ENCODE measurements at regions not wholly inside any gene's neighbourhood (a gene's known extent, or its start where the extent isn't known, plus 50 kb on each side); places are given as distances from the start of the nearest gene placed in this dataset.

GRCh38 chr11:115656669-115657068 is 152.5 kb upstream of the CADM1 start:
- Histone ChIP-seq H3K27ac (no peak overlapping the region), H3K27me3 (peaks cover 10% of the 10 kb centered on the region), H3K4me3 (no peak overlapping the region), H3K36me3 (replicated peaks in 1 of 2) (no peaks in the 10 kb centered on the region), H3K4me1 (replicated peaks in 1 of 2) (no peaks in the 10 kb centered on the region), H3K9me3 (replicated peaks in 1 of 3) (no peaks in the 10 kb centered on the region)
- 73 to 98% (median 86%) methylated on average over 5 to 6 of the region's 6 CpGs for WGBS, 4 donors
- intact Hi-C loops (cut with DNase I) = no loop called here
- DNase-seq = no peak
- TF ChIP-seq POLR2A (IDR thresholded peaks at IDR 0.05) (no peak), CTCF (IDR thresholded peaks at IDR 0.05) (no peak)

- TF ChIP-seq POLR2A (IDR thresholded peaks at IDR 0.05) (no peak), CTCF (IDR thresholded peaks at IDR 0.05) (no peak)
- no peak overlapping the region for H3K4me3 ChIP-seq
- H3K9me3 ChIP-seq (replicated peaks in 1 of 3) = no peaks in the 10 kb centered on the region
- intact Hi-C loops (cut with DNase I) = no loop called here
- no peak overlapping the region for H3K27ac ChIP-seq
- no peak for DNase-seq
- no peaks in the 10 kb centered on the region for H3K4me1 ChIP-seq (replicated peaks in 1 of 2)
- no peaks in the 10 kb centered on the region for H3K36me3 ChIP-seq (replicated peaks in 1 of 2)
- H3K27me3 ChIP-seq = peaks cover 10% of the 10 kb centered on the region
These were observed 151.8 kb upstream of the CADM1 start for GRCh38 chr11:115656041-115656440.

GRCh38 chr11:115654792-115655191 is 150.6 kb upstream of the CADM1 start:
- Histone ChIP-seq H3K36me3 (replicated peaks in 1 of 2) (no peaks in the 10 kb centered on the region), H3K27ac (no peak overlapping the region), H3K4me1 (replicated peaks in 1 of 2) (no peaks in the 10 kb centered on the region), H3K9me3 (replicated peaks in 1 of 3) (no peaks in the 10 kb centered on the region), H3K27me3 (peaks cover under 1% of the 10 kb centered on the region), H3K4me3 (no peak overlapping the region)
- DNase-seq = no peak
- WGBS, 4 donors = 85 to 91% (median 89%) methylated on average over 4 of the region's 4 CpGs
- TF ChIP-seq CTCF (IDR thresholded peaks at IDR 0.05) (no peak), POLR2A (IDR thresholded peaks at IDR 0.05) (no peak)
- intact Hi-C loops (cut with DNase I) = no loop called here

GRCh38 chr11:115653926-115654325 is 149.7 kb upstream of the CADM1 start:
- Histone ChIP-seq H3K4me1 (replicated peaks in 1 of 2) (no peaks in the 10 kb centered on the region), H3K27me3 (no peaks in the 10 kb centered on the region), H3K9me3 (replicated peaks in 1 of 3) (no peaks in the 10 kb centered on the region), H3K36me3 (replicated peaks in 1 of 2) (no peaks in the 10 kb centered on the region), H3K4me3 (no peak overlapping the region), H3K27ac (no peak overlapping the region)
- TF ChIP-seq CTCF (IDR thresholded peaks at IDR 0.05) = no peak
- TF ChIP-seq POLR2A (IDR thresholded peaks at IDR 0.05) = no peak
- DNase-seq = no peak
- 86 to 90% (median 88%) methylated on average over 13 of the region's 13 CpGs for WGBS, 4 donors
- intact Hi-C loops (cut with DNase I) = no loop called here
